PC-9 (cell line): ENCODE measurements at regions not wholly inside any gene's neighbourhood (a gene's known extent, or its start where the extent isn't known, plus 50 kb on each side); places are given as distances from the start of the nearest gene placed in this dataset.

Experiments used
- BruUV-seq: library from RNA; stranded (reverse); fragments of 400-500 nt; replicated peaks from 2 replicates; lab custom pipeline; 2021; lab: Mats Ljungman, UMichigan
- CTCF ChIA-PET: fragments of 300-600 bp; sonication (Branson Sonifier 250); formaldehyde crosslinking; loops from one replicate; lab custom pipeline; 2022; ENCODE audit warnings: antibody characterized with exemption; lab: Charles Lee
- POLR2A ChIA-PET: fragments of 300-600 bp; sonication (Branson Sonifier 250); formaldehyde crosslinking; loops from one replicate; lab custom pipeline; 2022; ENCODE audit warnings: antibody characterized with exemption; ENCODE audit not compliant: unreplicated experiment; lab: Charles Lee
- DNase-seq, 2 experiments: peaks; one replicate each; pipeline versions ENCODE4 v3.0.0 to v3.0.0-alpha.2; 2015 to 2022; ENCODE audit warnings: mixed read lengths in 1 of 2
- H2AFZ ChIP-seq: fragments of 200-600 bp; sonication (generic); 2 replicates; pipeline ENCODE4 v1.8.1; 2017; ENCODE audit warnings: antibody characterized with exemption
- H3F3A ChIP-seq: fragments of 200-600 bp; sonication (generic); 2 replicates; pipeline ENCODE4 v1.8.1; 2017; ENCODE audit warnings: antibody characterized with exemption, mild to moderate bottlenecking, low read depth; ENCODE audit not compliant: insufficient read depth
- H3K27ac ChIP-seq: fragments of 200-600 bp; sonication (generic); 2 replicates; pipeline ENCODE4 v1.6.1; 2016; ENCODE audit warnings: mixed run types
- H3K27me3 ChIP-seq: fragments of 200-600 bp; sonication (generic); 2 replicates; pipeline ENCODE4 v1.6.1; 2016; ENCODE audit warnings: low read depth, mixed run types; ENCODE audit not compliant: insufficient read depth
- H3K36me3 ChIP-seq: fragments of 200-600 bp; sonication (generic); 2 replicates; pipeline ENCODE4 v1.6.1; 2016; ENCODE audit warnings: low read depth, mixed run types
- H3K4me1 ChIP-seq: fragments of 200-600 bp; sonication (generic); replicated peaks from 2 replicates; pipeline ENCODE4 v1.6.1; 2016; ENCODE audit warnings: mixed run types; ENCODE audit not compliant: insufficient read depth
- H3K4me2 ChIP-seq: fragments of 200-600 bp; sonication (generic); 2 replicates; pipeline ENCODE4 v1.6.1; 2017; ENCODE audit warnings: mixed run types
- H3K4me3 ChIP-seq: fragments of 200-600 bp; sonication (generic); 2 replicates; pipeline ENCODE4 v1.6.1; 2016; ENCODE audit warnings: mixed run types
- H3K79me2 ChIP-seq: fragments of 200-600 bp; sonication (generic); 2 replicates; pipeline ENCODE4 v1.6.1; 2017; ENCODE audit warnings: low read depth, mixed run types
- H3K9me2 ChIP-seq: fragments of 200-600 bp; sonication (generic); 2 replicates; pipeline ENCODE4 v1.8.1; 2017; ENCODE audit warnings: mild to moderate bottlenecking; ENCODE audit not compliant: insufficient read depth
- H3K9me3 ChIP-seq: fragments of 200-600 bp; sonication (generic); 2 replicates; pipeline ENCODE4 v1.8.1; 2016; ENCODE audit warnings: low read depth; ENCODE audit not compliant: insufficient read depth
- H4K20me1 ChIP-seq: fragments of 200-600 bp; sonication (generic); 2 replicates; pipeline ENCODE4 v1.8.1; 2017; ENCODE audit not compliant: insufficient read depth
- CTCF ChIP-seq: fragments of 200-600 bp; sonication (generic); conservative IDR thresholded peaks from 2 replicates; pipeline ENCODE4 v1.6.1; 2017; ENCODE audit warnings: mixed run types, antibody characterized with exemption, mild to moderate bottlenecking, moderate library complexity
- EZH2 ChIP-seq: fragments of 200-600 bp; sonication (generic); IDR thresholded peaks from 2 replicates; pipeline ENCODE4 v1.8.0; 2017; ENCODE audit warnings: antibody characterized with exemption, low read depth
- intact Hi-C: fragments of 100-400 bp; cut with micrococcal nuclease; formaldehyde crosslinking; loops from one replicate; pipeline ENCODE4 v1.10.0; 2022; ENCODE audit not compliant: unreplicated experiment

- H3K27ac ChIP-seq: peak overlapping the region; percentile 79
- H3F3A ChIP-seq: peaks cover 28% of the 10 kb centered on the region; the same call in 1 of the 2 replicates
- POLR2A ChIA-PET: interaction anchor here (0.7 to 1.0 kb wide), 2 partner anchors 423 to 427 kb away, joined by 3 to 4 read pairs; partner anchors contain the start of gene BAMBI
- no TSS peak for BruUV-seq
- no peaks in the 10 kb centered on the region for H3K9me3 ChIP-seq
- CTCF ChIA-PET: interaction anchor here (1.3 kb wide), 1 partner anchor 14 kb away, joined by 4 read pairs; no protein-coding TSS in a partner anchor
- no peaks in the 10 kb centered on the region for H3K79me2 ChIP-seq
- H3K4me1 ChIP-seq: peaks cover 59% of the 10 kb centered on the region
- DNase-seq: peak in 1 of 2 experiments; percentile 65
- no peaks in the 10 kb centered on the region for H4K20me1 ChIP-seq
- H3K36me3 ChIP-seq: no peaks in the 10 kb centered on the region
- no peak for TF ChIP-seq EZH2
- no peak for TF ChIP-seq CTCF
- no peak overlapping the region for H3K4me3 ChIP-seq
- H2AFZ ChIP-seq: no peak overlapping the region
- peak overlapping the region; percentile 53 for H3K4me2 ChIP-seq
- no peaks in the 10 kb centered on the region for H3K9me2 ChIP-seq
- no peaks in the 10 kb centered on the region for H3K27me3 ChIP-seq
- intact Hi-C loops: loop anchor here (2.0 to 10.0 kb wide), 2 partner anchors 16 to 120 kb away; no protein-coding TSS in a partner anchor
These were observed 184.0 kb upstream of the LYZL1 start for GRCh38 chr10:29104661-29105399.

GRCh38 chr10:29105516-29106215 lies 183.2 kb upstream of the LYZL1 start:
- intact Hi-C loops: loop anchor here (2.0 to 10.0 kb wide), 2 partner anchors 15 to 121 kb away; no protein-coding TSS in a partner anchor
- peaks cover 59% of the 10 kb centered on the region for H3K4me1 ChIP-seq
- POLR2A ChIA-PET: interaction anchor here (0.6 to 1.0 kb wide), 4 partner anchors 115 to 428 kb away, joined by 3 to 4 read pairs (median 3); partner anchors contain the start of gene BAMBI

More at GRCh38 chr10:29105516-29106215, 183.2 kb upstream of the LYZL1 start:
- Histone ChIP-seq H3K79me2 (no peaks in the 10 kb centered on the region), H3K27ac (peak overlapping the region; percentile 79), H3K9me2 (no peaks in the 10 kb centered on the region), H3K4me3 (no peak overlapping the region; the same call in 1 of the 2 replicates), H3F3A (peaks cover 28% of the 10 kb centered on the region; the same call in 1 of the 2 replicates), H3K4me2 (peak overlapping the region; percentile 53), H3K36me3 (no peaks in the 10 kb centered on the region), H3K27me3 (no peaks in the 10 kb centered on the region), H2AFZ (no peak overlapping the region), H4K20me1 (no peaks in the 10 kb centered on the region), H3K9me3 (no peaks in the 10 kb centered on the region)
- TF ChIP-seq CTCF (no peak), EZH2 (no peak)
- BruUV-seq: no TSS peak
- DNase-seq: peak; percentile 51 to 81
- CTCF ChIA-PET: interaction anchor here (0.6 to 1.3 kb wide), 3 partner anchors 14 to 273 kb away, joined by 4 to 5 read pairs (median 5); no protein-coding TSS in a partner anchor
